Neural cell (in vitro differentiated cells): ENCODE measurements at regions not wholly inside any gene's neighbourhood (a gene's known extent, or its start where the extent isn't known, plus 50 kb on each side); places are given as distances from the start of the nearest gene placed in this dataset.

Source experiments
- CTCF ChIP-seq: fragments of 450-650 bp; IDR thresholded peaks from 2 replicates; pipeline ENCODE4 v1.5.1; 2014; ENCODE audit warnings: antibody characterized with exemption, mild to moderate bottlenecking, moderate library complexity; ENCODE audit not compliant: poor library complexity, severe bottlenecking
- EP300 ChIP-seq: fragments of 450-650 bp; conservative IDR thresholded peaks from 2 replicates; pipeline ENCODE4 v1.6.1; 2014; ENCODE audit warnings: antibody characterized with exemption, mild to moderate bottlenecking, moderate library complexity; ENCODE audit not compliant: poor library complexity, severe bottlenecking
- POLR2AphosphoS5 ChIP-seq: IDR thresholded peaks from 2 replicates; pipeline ENCODE4 v1.6.1; 2012

DNA sequence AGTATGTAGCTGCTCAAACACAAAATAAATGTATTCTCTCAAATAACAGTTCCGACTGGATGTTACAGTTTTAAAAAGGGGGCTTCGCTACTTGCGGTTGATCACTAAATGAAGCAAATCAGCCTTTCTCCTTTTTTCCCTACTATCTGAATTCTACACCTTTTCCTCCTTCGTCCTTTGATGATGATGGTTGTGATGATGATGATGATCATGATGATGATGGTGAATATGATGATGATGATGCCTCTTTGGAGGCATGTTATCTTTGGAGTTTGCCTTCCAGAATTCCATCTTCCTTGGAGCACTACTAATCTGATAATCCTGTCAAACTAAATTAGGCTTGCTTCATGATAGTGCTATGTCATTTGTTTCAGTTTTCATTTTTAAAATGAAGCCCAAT, 1073.3 kb downstream of the SOCS6 start:
- no peak for TF ChIP-seq POLR2AphosphoS5
- TF ChIP-seq CTCF: no peak
- no peak for TF ChIP-seq EP300
